ENCODE measurements at regions not wholly inside any gene's neighbourhood (a gene's known extent, or its start where the extent isn't known, plus 50 kb on each side); places are given as distances from the start of the nearest gene placed in this dataset.

- Histone ChIP-seq H3K4me1 (ENCODE audit: control insufficient read depth, insufficient read depth, low read length) (no peaks in the 10 kb centered on the region), H3K27ac (ENCODE audit: low read depth, low read length) (no peak overlapping the region), H3K36me3 (ENCODE audit: control insufficient read depth, insufficient read depth, low read length) (no peaks in the 10 kb centered on the region), H3K9me3 (ENCODE audit: control insufficient read depth, insufficient read depth, low read depth, low read length) (no peaks in the 10 kb centered on the region), H3K4me3 (ENCODE audit: low read depth, low read length) (no peak overlapping the region), H3K9ac (ENCODE audit: low read length) (no peak overlapping the region), H3K27me3 (ENCODE audit: control insufficient read depth, insufficient read depth, low read length) (no peaks in the 10 kb centered on the region)
Observed at GRCh38 chr16:52976539-52977167, 76.0 kb downstream of the CHD9NB start.

GRCh38 chr16:52967744-52968143 lies 85.0 kb downstream of the CHD9NB start:
- Histone ChIP-seq H3K9me3 (ENCODE audit: control insufficient read depth, insufficient read depth, low read depth, low read length) (no peaks in the 10 kb centered on the region), H3K4me1 (ENCODE audit: control insufficient read depth, insufficient read depth, low read length) (peaks cover 11% of the 10 kb centered on the region), H3K9ac (ENCODE audit: low read length) (no peak overlapping the region), H3K4me3 (ENCODE audit: low read depth, low read length) (no peak overlapping the region), H3K27me3 (ENCODE audit: control insufficient read depth, insufficient read depth, low read length) (no peaks in the 10 kb centered on the region), H3K27ac (ENCODE audit: low read depth, low read length) (no peak overlapping the region), H3K36me3 (ENCODE audit: control insufficient read depth, insufficient read depth, low read length) (no peaks in the 10 kb centered on the region)

- Histone ChIP-seq H3K9ac (ENCODE audit: low read length) (no peak overlapping the region), H3K4me3 (ENCODE audit: low read depth, low read length) (no peak overlapping the region), H3K36me3 (ENCODE audit: control insufficient read depth, insufficient read depth, low read length) (no peaks in the 10 kb centered on the region), H3K27ac (ENCODE audit: low read depth, low read length) (no peak overlapping the region), H3K27me3 (ENCODE audit: control insufficient read depth, insufficient read depth, low read length) (no peaks in the 10 kb centered on the region), H3K9me3 (ENCODE audit: control insufficient read depth, insufficient read depth, low read depth, low read length) (no peaks in the 10 kb centered on the region), H3K4me1 (ENCODE audit: control insufficient read depth, insufficient read depth, low read length) (peaks cover 11% of the 10 kb centered on the region)
Observed at GRCh38 chr16:52964290-52964689, 88.4 kb downstream of the CHD9NB start.

GRCh38 chr16:52963855-52964242 lies 88.8 kb downstream of the CHD9NB start:
- Histone ChIP-seq H3K4me1 (ENCODE audit: control insufficient read depth, insufficient read depth, low read length) (peaks cover 11% of the 10 kb centered on the region), H3K36me3 (ENCODE audit: control insufficient read depth, insufficient read depth, low read length) (no peaks in the 10 kb centered on the region), H3K27ac (ENCODE audit: low read depth, low read length) (no peak overlapping the region), H3K27me3 (ENCODE audit: control insufficient read depth, insufficient read depth, low read length) (no peaks in the 10 kb centered on the region), H3K9ac (ENCODE audit: low read length) (no peak overlapping the region), H3K9me3 (ENCODE audit: control insufficient read depth, insufficient read depth, low read depth, low read length) (no peaks in the 10 kb centered on the region), H3K4me3 (ENCODE audit: low read depth, low read length) (no peak overlapping the region)

- H3K27ac ChIP-seq (ENCODE audit: low read depth, low read length): no peak overlapping the region
- no peak overlapping the region for H3K9ac ChIP-seq (ENCODE audit: low read length)
- H3K4me1 ChIP-seq (ENCODE audit: control insufficient read depth, insufficient read depth, low read length): peaks cover 11% of the 10 kb centered on the region
- no peaks in the 10 kb centered on the region for H3K36me3 ChIP-seq (ENCODE audit: control insufficient read depth, insufficient read depth, low read length)
- H3K9me3 ChIP-seq (ENCODE audit: control insufficient read depth, insufficient read depth, low read depth, low read length): no peaks in the 10 kb centered on the region
- H3K27me3 ChIP-seq (ENCODE audit: control insufficient read depth, insufficient read depth, low read length): no peaks in the 10 kb centered on the region
- H3K4me3 ChIP-seq (ENCODE audit: low read depth, low read length): no peak overlapping the region
Observed at GRCh38 chr16:52963212-52963854, 89.4 kb downstream of the CHD9NB start.

GRCh38 chr16:52958951-52959350 lies 93.7 kb downstream of the CHD9NB start:
- Histone ChIP-seq H3K27ac (ENCODE audit: low read depth, low read length) (no peak overlapping the region), H3K4me3 (ENCODE audit: low read depth, low read length) (no peak overlapping the region), H3K27me3 (ENCODE audit: control insufficient read depth, insufficient read depth, low read length) (no peaks in the 10 kb centered on the region), H3K9ac (ENCODE audit: low read length) (no peak overlapping the region), H3K9me3 (ENCODE audit: control insufficient read depth, insufficient read depth, low read depth, low read length) (no peaks in the 10 kb centered on the region), H3K36me3 (ENCODE audit: control insufficient read depth, insufficient read depth, low read length) (no peaks in the 10 kb centered on the region), H3K4me1 (ENCODE audit: control insufficient read depth, insufficient read depth, low read length) (peaks cover 6% of the 10 kb centered on the region; the same call in 1 of the 2 replicates)

GRCh38 chr16:52957199-52957598 lies 95.5 kb downstream of the CHD9NB start:
- H3K27ac ChIP-seq (ENCODE audit: low read depth, low read length): no peak overlapping the region
- H3K9ac ChIP-seq (ENCODE audit: low read length): no peak overlapping the region
- H3K4me1 ChIP-seq (ENCODE audit: control insufficient read depth, insufficient read depth, low read length): no peaks in the 10 kb centered on the region
- H3K4me3 ChIP-seq (ENCODE audit: low read depth, low read length): no peak overlapping the region
- no peaks in the 10 kb centered on the region for H3K36me3 ChIP-seq (ENCODE audit: control insufficient read depth, insufficient read depth, low read length)
- H3K9me3 ChIP-seq (ENCODE audit: control insufficient read depth, insufficient read depth, low read depth, low read length): no peaks in the 10 kb centered on the region
- H3K27me3 ChIP-seq (ENCODE audit: control insufficient read depth, insufficient read depth, low read length): no peaks in the 10 kb centered on the region

- Histone ChIP-seq H3K4me1 (ENCODE audit: control insufficient read depth, insufficient read depth, low read length) (no peaks in the 10 kb centered on the region), H3K4me3 (ENCODE audit: low read depth, low read length) (no peak overlapping the region), H3K27me3 (ENCODE audit: control insufficient read depth, insufficient read depth, low read length) (no peaks in the 10 kb centered on the region), H3K36me3 (ENCODE audit: control insufficient read depth, insufficient read depth, low read length) (no peaks in the 10 kb centered on the region), H3K9ac (ENCODE audit: low read length) (no peak overlapping the region), H3K9me3 (ENCODE audit: control insufficient read depth, insufficient read depth, low read depth, low read length) (no peaks in the 10 kb centered on the region), H3K27ac (ENCODE audit: low read depth, low read length) (no peak overlapping the region)
Observed at GRCh38 chr16:52956044-52956443, 96.7 kb downstream of the CHD9NB start.

GRCh38 chr16:52953215-52953614 lies 99.5 kb downstream of the CHD9NB start:
- Histone ChIP-seq H3K4me1 (ENCODE audit: control insufficient read depth, insufficient read depth, low read length) (no peaks in the 10 kb centered on the region), H3K4me3 (ENCODE audit: low read depth, low read length) (no peak overlapping the region), H3K27me3 (ENCODE audit: control insufficient read depth, insufficient read depth, low read length) (no peaks in the 10 kb centered on the region), H3K9me3 (ENCODE audit: control insufficient read depth, insufficient read depth, low read depth, low read length) (no peaks in the 10 kb centered on the region), H3K9ac (ENCODE audit: low read length) (no peak overlapping the region), H3K36me3 (ENCODE audit: control insufficient read depth, insufficient read depth, low read length) (no peaks in the 10 kb centered on the region), H3K27ac (ENCODE audit: low read depth, low read length) (no peak overlapping the region)

GRCh38 chr16:52948946-52949345 lies 103.8 kb downstream of the CHD9NB start:
- no peak overlapping the region for H3K4me3 ChIP-seq (ENCODE audit: low read depth, low read length)
- H3K9ac ChIP-seq (ENCODE audit: low read length): no peak overlapping the region
- H3K9me3 ChIP-seq (ENCODE audit: control insufficient read depth, insufficient read depth, low read depth, low read length): no peaks in the 10 kb centered on the region
- no peaks in the 10 kb centered on the region for H3K36me3 ChIP-seq (ENCODE audit: control insufficient read depth, insufficient read depth, low read length)
- no peaks in the 10 kb centered on the region for H3K4me1 ChIP-seq (ENCODE audit: control insufficient read depth, insufficient read depth, low read length)
- H3K27me3 ChIP-seq (ENCODE audit: control insufficient read depth, insufficient read depth, low read length): no peaks in the 10 kb centered on the region
- no peak overlapping the region for H3K27ac ChIP-seq (ENCODE audit: low read depth, low read length)

- Histone ChIP-seq H3K36me3 (ENCODE audit: control insufficient read depth, insufficient read depth, low read length) (no peaks in the 10 kb centered on the region), H3K27ac (ENCODE audit: low read depth, low read length) (no peak overlapping the region), H3K9me3 (ENCODE audit: control insufficient read depth, insufficient read depth, low read depth, low read length) (no peaks in the 10 kb centered on the region), H3K9ac (ENCODE audit: low read length) (no peak overlapping the region), H3K4me3 (ENCODE audit: low read depth, low read length) (no peak overlapping the region), H3K4me1 (ENCODE audit: control insufficient read depth, insufficient read depth, low read length) (no peaks in the 10 kb centered on the region), H3K27me3 (ENCODE audit: control insufficient read depth, insufficient read depth, low read length) (no peaks in the 10 kb centered on the region)
Observed at GRCh38 chr16:52932321-52932720, 120.4 kb downstream of the CHD9NB start.

Measured in HUES6 (cell line).